GM12873 (cell line): ENCODE measurements at regions not wholly inside any gene's neighbourhood (a gene's known extent, or its start where the extent isn't known, plus 50 kb on each side); places are given as distances from the start of the nearest gene placed in this dataset.

Source experiments
- TF ChIP-seq, protein P1 (sequence below): IDR thresholded peaks from 2 replicates; pipeline ENCODE4 v1.5.1; 2012; ENCODE audit warnings: low read depth, mild to moderate bottlenecking, moderate library complexity, low read length, control low read depth; ENCODE audit not compliant: insufficient read depth; ENCODE audit errors: missing control alignments

DNA sequence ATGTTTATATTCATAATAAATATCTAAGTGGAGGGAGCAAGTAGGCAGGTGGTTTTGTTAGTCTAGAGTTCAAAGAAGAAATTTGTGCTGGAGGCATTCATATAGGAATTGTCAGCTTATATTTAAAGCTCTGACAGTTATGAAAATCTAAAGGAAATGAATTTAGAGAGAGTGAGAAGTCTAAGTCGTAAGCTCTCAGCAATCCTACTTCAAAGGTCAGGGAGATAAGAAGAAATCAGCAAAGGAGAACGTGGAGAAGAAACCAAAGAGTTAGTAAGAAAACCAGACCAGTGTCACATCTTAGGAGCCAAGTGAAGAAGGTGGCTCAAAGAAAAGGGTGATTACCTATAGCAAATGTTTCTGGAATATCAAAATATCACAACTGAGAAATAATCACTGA is 241.8 kb downstream of the FSCB start:
- TF ChIP-seq, protein P1, sequence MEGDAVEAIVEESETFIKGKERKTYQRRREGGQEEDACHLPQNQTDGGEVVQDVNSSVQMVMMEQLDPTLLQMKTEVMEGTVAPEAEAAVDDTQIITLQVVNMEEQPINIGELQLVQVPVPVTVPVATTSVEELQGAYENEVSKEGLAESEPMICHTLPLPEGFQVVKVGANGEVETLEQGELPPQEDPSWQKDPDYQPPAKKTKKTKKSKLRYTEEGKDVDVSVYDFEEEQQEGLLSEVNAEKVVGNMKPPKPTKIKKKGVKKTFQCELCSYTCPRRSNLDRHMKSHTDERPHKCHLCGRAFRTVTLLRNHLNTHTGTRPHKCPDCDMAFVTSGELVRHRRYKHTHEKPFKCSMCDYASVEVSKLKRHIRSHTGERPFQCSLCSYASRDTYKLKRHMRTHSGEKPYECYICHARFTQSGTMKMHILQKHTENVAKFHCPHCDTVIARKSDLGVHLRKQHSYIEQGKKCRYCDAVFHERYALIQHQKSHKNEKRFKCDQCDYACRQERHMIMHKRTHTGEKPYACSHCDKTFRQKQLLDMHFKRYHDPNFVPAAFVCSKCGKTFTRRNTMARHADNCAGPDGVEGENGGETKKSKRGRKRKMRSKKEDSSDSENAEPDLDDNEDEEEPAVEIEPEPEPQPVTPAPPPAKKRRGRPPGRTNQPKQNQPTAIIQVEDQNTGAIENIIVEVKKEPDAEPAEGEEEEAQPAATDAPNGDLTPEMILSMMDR = no peak

DNA sequence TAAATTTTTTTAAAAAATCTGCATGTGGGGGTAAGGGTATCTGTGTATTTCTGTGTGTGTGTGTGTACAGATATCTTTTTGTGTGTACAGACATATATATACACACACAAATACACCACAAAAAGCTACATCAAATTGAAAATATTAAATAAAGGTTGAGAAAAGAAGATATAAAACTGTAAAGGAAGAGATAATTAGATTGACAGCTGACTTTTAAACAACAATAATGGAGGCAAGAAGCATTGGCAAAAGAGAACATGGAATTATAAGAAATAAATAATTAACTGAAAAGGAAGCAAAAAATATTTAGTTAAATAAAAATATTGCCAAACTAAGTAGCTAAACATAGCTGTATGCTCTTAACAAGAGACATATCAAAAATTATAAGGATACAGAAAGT is 291.4 kb downstream of the FSCB start:
- TF ChIP-seq, protein P1 = no peak

DNA sequence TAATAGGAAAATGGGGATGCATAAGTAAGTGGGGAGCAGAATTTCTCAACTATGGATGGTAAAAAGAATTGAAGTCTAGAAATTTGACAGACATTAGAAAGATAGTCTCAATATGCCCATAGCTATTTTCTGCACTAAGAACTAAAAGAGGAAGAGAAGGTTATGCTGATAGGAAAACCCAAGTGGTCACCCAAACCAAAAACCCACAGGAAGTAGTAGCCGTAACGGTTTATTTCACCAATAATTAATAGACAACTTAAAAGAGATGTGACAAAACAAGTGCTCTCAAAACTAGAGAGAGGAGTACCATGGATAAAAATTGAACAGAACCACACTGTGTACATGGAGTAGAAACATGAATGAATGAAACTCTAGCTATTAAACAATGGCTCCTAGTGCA is 295.4 kb downstream of the FSCB start:
- TF ChIP-seq, protein P1 = no peak

DNA sequence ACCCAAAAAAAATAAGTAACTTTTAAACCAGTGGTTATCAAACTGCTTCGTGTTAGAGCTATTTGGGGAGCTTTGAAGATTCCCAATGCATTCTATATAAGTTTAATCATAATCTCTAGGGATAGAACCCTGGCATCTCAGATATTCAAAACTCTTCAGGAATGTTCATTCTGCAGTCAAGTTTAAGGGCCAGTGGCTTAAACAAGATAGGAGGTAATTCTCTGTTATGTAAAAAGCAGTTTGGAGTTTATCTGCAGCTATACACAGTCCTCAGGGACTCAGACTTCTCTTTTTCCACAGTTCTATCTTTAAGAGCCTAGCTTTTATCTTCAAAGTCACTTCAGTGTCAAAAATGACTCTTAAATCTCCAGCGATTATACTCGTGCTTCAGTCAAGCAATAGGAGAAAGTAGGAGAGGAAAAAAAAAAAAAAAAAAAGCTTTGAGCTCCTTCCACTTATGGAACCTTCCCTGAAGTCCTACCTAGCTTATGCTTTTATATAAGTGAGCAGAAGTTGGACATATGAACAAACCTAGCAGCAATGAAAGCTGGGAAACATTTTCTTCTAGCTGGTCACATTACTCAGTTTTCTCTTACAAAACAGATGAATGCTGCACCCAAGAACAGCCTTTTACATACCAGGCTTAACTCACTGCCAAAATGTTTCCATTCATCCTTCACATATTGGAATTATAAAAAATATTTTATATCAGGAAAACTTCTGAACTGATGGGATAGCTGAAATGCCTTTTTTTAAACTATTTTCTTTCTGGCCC is 302.8 kb downstream of the FSCB start:
- TF ChIP-seq, protein P1 = no peak

DNA sequence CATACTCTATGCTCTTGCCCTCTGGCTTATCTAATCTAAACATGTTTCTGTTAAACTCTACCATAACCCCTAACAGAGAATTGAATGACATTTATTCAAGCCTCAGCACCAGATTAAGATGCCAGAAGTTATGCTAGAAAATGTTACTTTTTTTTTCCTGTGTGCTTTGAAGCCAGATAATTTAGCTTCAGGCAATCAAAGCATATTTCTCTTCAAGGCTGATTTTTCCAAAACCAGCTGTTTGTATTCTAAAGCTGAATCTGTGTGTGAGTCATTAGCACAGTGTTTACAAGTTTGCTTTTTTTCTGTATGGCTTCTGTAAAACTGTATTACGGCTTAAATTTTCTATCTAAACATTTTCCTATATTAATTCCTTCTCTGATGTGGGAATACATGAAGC is 326.1 kb downstream of the FSCB start:
- TF ChIP-seq, protein P1 = no peak

DNA sequence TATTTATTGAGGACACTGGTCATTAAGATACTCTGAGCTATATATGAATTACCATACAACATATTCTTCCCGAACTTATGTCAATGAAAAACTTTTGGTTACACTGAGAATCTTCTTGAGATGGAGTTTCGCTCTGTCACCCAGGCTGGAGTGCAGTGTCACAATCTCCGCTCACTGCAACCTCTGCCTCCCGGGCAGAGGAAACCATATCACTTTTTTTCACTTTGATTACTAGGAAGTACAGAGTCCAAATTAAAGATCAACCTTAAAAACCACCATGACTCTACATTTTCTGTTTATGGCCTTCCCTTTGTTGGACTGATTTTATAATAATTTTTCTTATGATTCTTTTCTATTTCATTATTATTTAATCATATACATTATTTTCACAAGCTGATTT is 336.5 kb downstream of the FSCB start:
- TF ChIP-seq, protein P1 = no peak

DNA sequence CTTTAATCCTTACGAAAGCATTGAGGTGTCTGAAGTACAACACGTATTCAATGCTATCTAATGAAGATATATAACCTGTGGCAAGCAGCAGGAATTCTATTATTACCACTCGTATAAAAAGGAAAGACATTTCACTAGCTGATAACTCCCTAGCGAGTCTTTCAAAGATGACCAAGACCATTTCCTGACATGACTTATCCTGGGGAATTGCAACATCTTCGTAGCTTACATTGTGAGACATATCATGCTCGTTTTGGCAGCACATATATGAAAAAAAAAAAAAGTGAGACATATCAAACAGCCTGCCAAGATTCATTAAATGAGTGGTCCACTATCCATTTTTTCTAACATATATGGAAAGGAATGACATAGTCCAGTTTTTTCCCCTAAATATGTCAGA is 337.0 kb downstream of the FSCB start:
- TF ChIP-seq, protein P1 = no peak
